Activated CD8-positive, alpha-beta memory T cell treated with anti-CD3 and anti-CD28 coated beads, Interleukin-2, amount 50 U/mL, for 1 hour (primary cell): ENCODE measurements at regions not wholly inside any gene's neighbourhood (a gene's known extent, or its start where the extent isn't known, plus 50 kb on each side); places are given as distances from the start of the nearest gene placed in this dataset.
"Not testable (repeated sequence)": the region's sequence is repeated elsewhere in the genome, so short reads cannot be mapped to it uniquely, and the experiment has no call there.

Source experiments
- DNase-seq: peaks from one replicate; pipeline ENCODE4 v3.0.0-alpha.2; 2020; ENCODE audit errors: extremely low read depth

GRCh38 chr11:104704146-104704830, 194.0 kb downstream of the CASP12 start:
- DNase-seq = no peak

- DNase-seq = no peak
Observed at GRCh38 chr11:104700609-104701008, 197.7 kb downstream of the CASP12 start.

- no peak for DNase-seq
Observed at GRCh38 chr11:104699981-104700380, 198.3 kb downstream of the CASP12 start.

- no peak for DNase-seq
Observed at GRCh38 chr11:104695065-104695463, 203.2 kb downstream of the CASP12 start.

- no peak for DNase-seq
Observed at GRCh38 chr11:104694259-104695064, 203.8 kb downstream of the CASP12 start.

DNA sequence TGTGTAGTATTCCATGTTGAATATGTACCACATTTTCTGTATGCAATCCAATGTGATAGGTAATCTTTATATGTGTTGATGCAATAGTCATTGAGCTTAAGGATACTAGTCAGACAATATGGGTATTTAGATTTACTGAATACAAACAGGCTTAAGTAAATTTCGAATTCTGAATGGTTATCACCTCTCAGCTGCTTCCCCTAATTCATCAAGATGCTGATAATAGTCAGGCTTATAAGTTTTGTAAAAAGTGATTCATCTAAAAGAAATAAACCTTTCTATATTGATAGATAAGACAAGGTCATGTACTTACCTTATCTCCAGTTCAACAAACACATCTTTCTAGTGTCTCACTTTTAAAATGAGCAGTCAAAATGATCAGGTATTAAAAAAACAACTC, 205.5 kb downstream of the CASP12 start:
- no peak for DNase-seq

DNA sequence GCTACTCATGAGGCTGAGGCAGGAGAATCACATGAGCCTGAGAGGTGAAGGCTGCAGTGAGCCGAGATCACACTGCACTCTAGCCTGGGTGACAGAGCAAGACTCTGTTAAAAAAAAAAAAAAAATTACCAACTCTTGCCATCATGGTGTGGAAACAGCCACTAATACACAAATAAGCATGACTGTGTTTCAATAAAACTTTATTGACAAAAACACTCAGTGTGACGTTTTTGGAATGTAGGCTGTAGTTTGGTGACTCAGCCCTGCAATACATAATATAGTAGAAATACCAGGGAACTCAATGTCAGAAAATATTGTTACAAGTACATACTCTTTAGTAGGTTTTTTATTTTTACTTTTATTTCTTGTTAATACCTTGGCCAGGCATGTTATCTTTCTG, 207.1 kb downstream of the CASP12 start:
- no peak for DNase-seq

- no peak for DNase-seq
Observed at GRCh38 chr11:104690241-104690640, 208.0 kb downstream of the CASP12 start.

GRCh38 chr11:104688731-104689130, 209.5 kb downstream of the CASP12 start:
- DNase-seq = no peak

DNA sequence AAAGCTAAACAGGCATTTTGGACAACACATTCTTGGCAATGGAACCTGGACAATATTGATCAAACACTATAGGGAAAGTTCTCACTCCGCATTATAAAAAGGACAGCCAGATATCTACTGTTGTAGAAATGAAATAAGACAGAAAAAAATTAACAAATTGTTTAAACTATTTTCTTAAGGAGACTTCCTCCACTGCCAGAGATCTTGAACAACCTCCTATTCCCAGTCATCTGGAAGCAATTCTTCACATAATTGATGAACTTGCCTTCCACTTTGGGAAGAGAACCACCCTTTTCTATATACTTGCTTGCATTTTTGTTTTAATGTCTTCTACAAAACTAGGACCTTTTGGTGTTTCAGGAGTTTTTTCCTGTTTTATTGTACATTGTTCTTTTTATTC, 216.1 kb downstream of the CASP12 start:
- no peak for DNase-seq

DNA sequence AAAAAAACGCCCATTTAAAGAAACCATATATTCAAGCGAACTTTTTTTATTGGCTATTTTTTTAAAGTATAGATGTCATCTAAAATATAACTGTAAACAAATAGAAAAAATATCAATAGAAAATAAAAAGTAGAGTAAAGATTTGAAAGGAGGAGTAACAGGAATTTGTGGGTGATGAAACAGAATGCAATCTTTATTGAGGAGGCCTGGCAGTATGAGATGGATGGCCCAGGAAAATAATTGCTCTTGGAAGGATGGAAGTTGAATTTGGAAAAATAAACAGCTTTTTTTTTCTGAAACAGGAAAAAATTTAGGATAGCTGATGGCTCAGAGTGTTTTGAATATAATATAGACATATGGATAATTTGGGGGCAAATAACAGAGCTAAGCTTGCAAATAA, 219.0 kb downstream of the CASP12 start:
- no peak for DNase-seq

DNA sequence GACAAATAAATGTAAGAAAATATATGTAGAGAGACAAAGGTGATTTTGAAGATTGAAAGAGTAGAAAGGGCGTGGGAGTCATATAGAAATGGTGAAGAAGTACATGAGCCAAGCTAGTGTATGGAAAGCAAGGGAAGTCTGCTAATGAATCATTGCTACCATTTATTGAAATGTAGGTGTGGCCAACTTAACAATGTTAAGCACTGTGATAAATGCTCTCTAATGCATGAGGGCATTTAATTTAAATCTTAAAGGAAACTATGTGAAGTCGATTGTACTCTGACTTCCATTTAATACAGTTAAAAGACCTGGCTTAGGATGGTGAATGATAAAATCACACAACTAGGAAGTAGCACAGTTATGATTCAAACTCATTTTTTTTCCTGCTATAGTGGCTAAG, 219.9 kb downstream of the CASP12 start:
- no peak for DNase-seq

- DNase-seq = not testable (repeated sequence)
Observed at GRCh38 chr11:104677069-104677468, 221.2 kb downstream of the CASP12 start.

DNA sequence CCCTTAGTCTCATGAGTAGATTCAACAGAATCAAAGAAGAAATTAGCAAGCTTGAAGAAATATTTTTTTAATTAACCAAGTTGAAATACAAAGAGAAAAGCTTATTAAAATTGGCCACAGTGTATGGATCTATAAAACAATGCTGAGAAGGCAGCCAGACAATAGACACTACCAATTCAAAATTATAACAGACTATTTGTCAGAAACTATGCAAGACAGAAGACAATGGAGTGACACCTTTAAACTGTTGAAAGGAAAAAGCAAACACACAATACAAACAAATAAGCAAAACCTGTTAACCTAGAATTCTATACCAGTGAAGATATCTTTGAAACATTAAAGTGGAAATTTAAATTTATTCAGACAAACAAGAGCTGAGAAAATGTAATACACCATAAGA, 225.4 kb downstream of the CASP12 start:
- no peak for DNase-seq

- DNase-seq = no peak
Observed at GRCh38 chr11:104668797-104669463, 229.3 kb downstream of the CASP12 start.

DNA sequence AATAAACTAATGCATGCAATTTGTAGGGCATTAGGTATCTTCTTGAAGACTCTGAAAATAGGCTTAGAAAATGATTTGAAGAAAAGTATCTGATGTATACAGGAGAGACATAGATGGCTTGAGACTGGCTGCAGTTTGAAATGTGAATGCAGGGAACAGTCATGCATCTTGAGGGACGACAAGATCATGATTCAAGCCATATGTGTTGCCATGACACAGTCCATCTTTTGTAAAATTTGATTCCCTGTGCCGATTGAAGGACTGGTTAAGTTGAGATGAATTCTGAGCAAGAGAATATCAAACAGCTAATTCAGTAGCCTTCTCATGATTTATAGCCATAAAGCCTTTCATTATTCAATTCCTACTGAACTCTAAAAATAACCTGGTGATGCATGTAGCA, 231.6 kb downstream of the CASP12 start:
- DNase-seq = no peak

- DNase-seq = no peak
Observed at GRCh38 chr11:104665641-104666040, 232.6 kb downstream of the CASP12 start.

- no peak for DNase-seq
Observed at GRCh38 chr11:104663190-104664140, 234.8 kb downstream of the CASP12 start.

- no peak for DNase-seq
Observed at GRCh38 chr11:104661901-104662300, 236.4 kb downstream of the CASP12 start.

- no peak for DNase-seq
Observed at GRCh38 chr11:104661471-104661870, 236.8 kb downstream of the CASP12 start.

DNA sequence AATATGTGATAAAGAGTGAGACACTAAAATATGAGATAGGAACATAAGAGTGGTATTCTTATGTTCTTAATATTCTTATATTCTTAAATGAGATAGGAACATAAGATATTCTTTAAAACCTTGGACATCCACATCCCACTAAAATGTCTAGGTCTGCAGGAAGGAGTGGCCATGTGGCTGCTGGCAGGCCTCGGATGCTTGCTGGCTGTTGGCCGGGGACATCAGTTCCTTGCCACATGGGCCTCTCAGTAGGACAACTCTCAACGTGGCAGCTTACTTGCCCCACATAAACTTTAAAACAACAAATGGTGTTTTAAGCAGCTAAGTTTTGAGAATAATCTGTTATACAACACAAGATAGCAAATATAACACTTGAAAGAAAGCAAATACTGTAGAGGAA, 240.1 kb downstream of the CASP12 start:
- no peak for DNase-seq

- DNase-seq = no peak
Observed at GRCh38 chr11:104657083-104657482, 241.2 kb downstream of the CASP12 start.
